SK-N-SH (cell line): ENCODE measurements at regions not wholly inside any gene's neighbourhood (a gene's known extent, or its start where the extent isn't known, plus 50 kb on each side); places are given as distances from the start of the nearest gene placed in this dataset.

Experiments
- CTCF ChIA-PET: fragments of 300-600, 350-600 bp; formaldehyde crosslinking; extraction: SDS; loops from one replicate; lab custom pipeline; 2021; lab: Yijun Ruan, JAX
- POLR2A ChIA-PET: fragments of 350-600 bp; sonication (Branson Sonifier 250); formaldehyde crosslinking; extraction: SDS; loops from one replicate; lab custom pipeline; 2020; ENCODE audit warnings: antibody characterized with exemption, inconsistent platforms; lab: Yijun Ruan, JAX
- DNase-seq: peaks from one replicate; pipeline ENCODE4 v3.0.0; 2012
- H2AFZ ChIP-seq: fragments of 200-600 bp; sonication (generic); 2 replicates; pipeline ENCODE4 v1.8.1; 2016; ENCODE audit warnings: antibody characterized with exemption, mild to moderate bottlenecking, low read depth
- H3F3A ChIP-seq: fragments of 200-600 bp; sonication (generic); replicated peaks from 2 replicates; pipeline ENCODE3; 2016; ENCODE audit warnings: antibody characterized with exemption, mild to moderate bottlenecking; ENCODE audit not compliant: insufficient read depth
- H3K27ac ChIP-seq, 2 experiments: fragments of 200-500 bp in 1 of 2; fragments of 200-600 bp in 1 of 2; sonication (Bioruptor generic) in 1 of 2; sonication (generic), shearing (Covaris generic) in 1 of 2; 2 replicates each; pipeline versions ENCODE4 v1.5.1 to v1.6.1; 2014 to 2016; ENCODE audit warnings: low read depth in 2 of 2, inconsistent platforms in 1 of 2, low read length in 1 of 2, mild to moderate bottlenecking in 1 of 2, mixed read lengths in 1 of 2
- H3K27me3 ChIP-seq: fragments of 200-600 bp; sonication (generic), shearing (Covaris generic); 2 replicates; pipeline ENCODE4 v1.6.1; 2016; ENCODE audit warnings: mixed run types; ENCODE audit not compliant: insufficient read depth
- H3K36me3 ChIP-seq, 2 experiments: fragments of 200-500 bp in 1 of 2; fragments of 200-600 bp in 1 of 2; sonication (Bioruptor generic) in 1 of 2; sonication (generic) in 1 of 2; replicated peaks in 1 of 2; 2 replicates each; pipeline versions ENCODE3 to v1.5.1; 2014 to 2016; ENCODE audit warnings: low read length in 1 of 2, mild to moderate bottlenecking in 1 of 2; ENCODE audit not compliant: insufficient read depth in 2 of 2, control insufficient read depth in 1 of 2
- H3K4me1 ChIP-seq, 2 experiments: fragments of 200-500 bp in 1 of 2; fragments of 200-600 bp in 1 of 2; sonication (Bioruptor generic) in 1 of 2; sonication (generic), shearing (Covaris generic) in 1 of 2; 2 replicates each; pipeline versions ENCODE4 v1.5.1 to v1.6.1; 2014 to 2016; ENCODE audit warnings: low read depth in 1 of 2, low read length in 1 of 2, mixed run types in 1 of 2; ENCODE audit not compliant: insufficient read depth in 2 of 2, control insufficient read depth in 1 of 2
- H3K4me2 ChIP-seq: fragments of 200-600 bp; sonication (generic), shearing (Covaris generic); 2 replicates; pipeline ENCODE4 v1.6.1; 2017; ENCODE audit warnings: mixed run types
- H3K4me3 ChIP-seq, 2 experiments: fragments of 200-500 bp in 1 of 2; fragments of 200-600 bp in 1 of 2; sonication (Bioruptor generic) in 1 of 2; sonication (generic), shearing (Covaris generic) in 1 of 2; 2 replicates each; pipeline versions ENCODE4 v1.5.1 to v1.8.1; 2014 to 2016; ENCODE audit warnings: low read depth in 2 of 2, inconsistent platforms in 1 of 2, low read length in 1 of 2, mild to moderate bottlenecking in 1 of 2, mixed read lengths in 1 of 2, moderate library complexity in 1 of 2
- H3K79me2 ChIP-seq: fragments of 200-600 bp; sonication (generic); 2 replicates; pipeline ENCODE4 v1.8.1; 2017; ENCODE audit warnings: mild to moderate bottlenecking; ENCODE audit not compliant: insufficient read depth
- H3K9ac ChIP-seq: fragments of 200-600 bp; sonication (generic); 2 replicates; pipeline ENCODE4 v1.6.1; 2017; ENCODE audit warnings: mixed run types
- H3K9me2 ChIP-seq: fragments of 200-600 bp; sonication (generic); 2 replicates; pipeline ENCODE4 v1.6.1; 2017; ENCODE audit warnings: mixed run types
- H3K9me3 ChIP-seq: fragments of 200-600 bp; sonication (generic); 2 replicates; pipeline ENCODE4 v1.6.1; 2017; ENCODE audit warnings: mixed run types, mild to moderate bottlenecking, moderate library complexity
- H4K20me1 ChIP-seq: fragments of 200-600 bp; sonication (generic); 2 replicates; pipeline ENCODE4 v1.6.1; 2017; ENCODE audit warnings: mild to moderate bottlenecking, mixed run types; ENCODE audit not compliant: insufficient read depth
- CHD2 ChIP-seq: fragments of 150-350 bp; IDR thresholded peaks from 2 replicates; pipeline ENCODE4 v1.6.1; 2018; ENCODE audit warnings: low read length; ENCODE audit not compliant: partially characterized antibody
- CTCF ChIP-seq: fragments of 200-600 bp; sonication (generic); IDR thresholded peaks from 2 replicates; pipeline ENCODE4 v1.6.1; 2017; ENCODE audit warnings: antibody characterized with exemption, mild to moderate bottlenecking, moderate library complexity
- EP300 ChIP-seq, 2 experiments: IDR thresholded peaks; 2 replicates each; pipeline versions ENCODE4 v1.4.0 to v1.6.1; 2012; ENCODE audit warnings: borderline replicate concordance in 1 of 2, low read depth in 1 of 2, low read length in 1 of 2
- EZH2phosphoT487 ChIP-seq: fragments of 200-600 bp; sonication (generic); IDR thresholded peaks from 2 replicates; pipeline ENCODE4 v1.6.1; 2017; ENCODE audit warnings: low read depth, mixed run types, mild to moderate bottlenecking, antibody characterized with exemption, moderate library complexity, borderline replicate concordance
- MXI1 ChIP-seq: IDR thresholded peaks from 2 replicates; pipeline ENCODE4 v1.6.1; 2012; ENCODE audit warnings: mild to moderate bottlenecking, low read depth, low read length, improper control_type of control experiment
- PBX3 ChIP-seq: IDR thresholded peaks from 2 replicates; pipeline ENCODE4; 2012
- POLR2AphosphoS5 ChIP-seq: IDR thresholded peaks from 2 replicates; pipeline ENCODE4 v1.6.1; 2012; ENCODE audit warnings: low read depth, low read length
- RAD21 ChIP-seq: IDR thresholded peaks from 2 replicates; pipeline ENCODE4 v1.6.1; 2012; ENCODE audit warnings: mild to moderate bottlenecking, low read length
- REST ChIP-seq: IDR thresholded peaks from 2 replicates; pipeline ENCODE4 v1.6.1; 2012; ENCODE audit warnings: mild to moderate bottlenecking, low read depth, low read length, moderate library complexity
- RXRA ChIP-seq: IDR thresholded peaks from 2 replicates; pipeline ENCODE4 v1.4.0; 2012; ENCODE audit warnings: low read depth, mild to moderate bottlenecking, borderline replicate concordance
- SIN3A ChIP-seq: IDR thresholded peaks from 2 replicates; pipeline ENCODE4 v1.6.1; 2012; ENCODE audit warnings: low read depth, mild to moderate bottlenecking, low read length, moderate library complexity, borderline replicate concordance
- SMC3 ChIP-seq: IDR thresholded peaks from 2 replicates; pipeline ENCODE4 v1.6.1; 2012; ENCODE audit warnings: low read depth, low read length, improper control_type of control experiment
- TCF12 ChIP-seq: IDR thresholded peaks from 2 replicates; pipeline ENCODE4 v1.4.0; 2012
- WGBS: methylation state at CpG from one replicate; pipeline ENCODE4 v1.1.6; 2017; ENCODE audit warnings: low lambda C conversion rate; 5-methylcytosine and 5-hydroxymethylcytosine counted together
- TF ChIP-seq, protein P1 (sequence below): fragments of 150-350 bp; IDR thresholded peaks from 2 replicates; pipeline ENCODE4 v1.6.1; 2016; ENCODE audit warnings: mild to moderate bottlenecking, low read depth, low read length

DNA sequence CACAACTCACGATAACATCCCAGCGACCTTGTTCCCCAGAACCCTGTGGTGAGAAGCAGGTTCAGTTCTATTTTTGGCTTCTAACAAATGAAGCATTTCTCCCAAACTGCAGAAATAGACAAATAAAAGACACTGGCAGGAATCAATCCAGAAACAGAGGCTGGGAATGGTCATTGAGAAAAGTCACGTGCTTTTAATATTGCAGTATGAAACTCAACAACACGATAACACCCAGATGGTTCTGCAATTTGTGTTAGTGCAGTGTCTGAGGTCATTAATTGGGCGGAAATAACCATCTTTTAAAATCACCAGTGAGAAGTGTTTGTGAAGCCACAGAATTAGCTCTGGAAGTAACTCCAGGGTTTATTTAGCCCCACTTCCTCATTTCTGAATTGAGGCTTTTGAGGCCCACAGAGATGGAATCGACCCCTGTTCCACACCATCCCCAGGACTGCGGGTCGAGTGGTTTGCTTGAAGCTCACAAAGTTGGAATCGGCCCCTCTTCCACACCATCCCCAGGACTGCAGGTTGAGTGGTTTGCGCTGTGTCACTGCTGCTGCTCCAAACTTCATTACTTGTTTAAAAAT lies 164.7 kb upstream of the IRX4 start:
- Histone ChIP-seq H3F3A (no peaks in the 10 kb centered on the region), H3K9me2 (no peaks in the 10 kb centered on the region), H3K4me2 (no peak overlapping the region), H3K4me3 (no peak overlapping the region), H3K4me1 (no peaks in the 10 kb centered on the region), H3K79me2 (no peaks in the 10 kb centered on the region), H2AFZ (no peak overlapping the region), H4K20me1 (no peaks in the 10 kb centered on the region), H3K9me3 (no peaks in the 10 kb centered on the region), H3K27me3 (peaks cover 13% of the 10 kb centered on the region; the same call in 1 of the 2 replicates), H3K9ac (no peak overlapping the region), H3K27ac (no peak overlapping the region), H3K36me3 (no peaks in the 10 kb centered on the region)
- no peak for DNase-seq
- 3% methylated on average over 10 of the region's 10 CpGs for WGBS
- no peak for TF ChIP-seq RAD21
- no peak for TF ChIP-seq SIN3A
- TF ChIP-seq PBX3 = no peak
- TF ChIP-seq SMC3 = no peak
- no peak for TF ChIP-seq CHD2
- no peak for TF ChIP-seq RXRA
- TF ChIP-seq EZH2phosphoT487 = no peak
- TF ChIP-seq, protein P1, sequence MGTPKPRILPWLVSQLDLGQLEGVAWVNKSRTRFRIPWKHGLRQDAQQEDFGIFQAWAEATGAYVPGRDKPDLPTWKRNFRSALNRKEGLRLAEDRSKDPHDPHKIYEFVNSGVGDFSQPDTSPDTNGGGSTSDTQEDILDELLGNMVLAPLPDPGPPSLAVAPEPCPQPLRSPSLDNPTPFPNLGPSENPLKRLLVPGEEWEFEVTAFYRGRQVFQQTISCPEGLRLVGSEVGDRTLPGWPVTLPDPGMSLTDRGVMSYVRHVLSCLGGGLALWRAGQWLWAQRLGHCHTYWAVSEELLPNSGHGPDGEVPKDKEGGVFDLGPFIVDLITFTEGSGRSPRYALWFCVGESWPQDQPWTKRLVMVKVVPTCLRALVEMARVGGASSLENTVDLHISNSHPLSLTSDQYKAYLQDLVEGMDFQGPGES = no peak
- TF ChIP-seq TCF12 = no peak
- TF ChIP-seq MXI1 = no peak
- no peak for TF ChIP-seq REST
- no peak for TF ChIP-seq CTCF
- no peak for TF ChIP-seq EP300 (IDR thresholded peaks at IDR 0.05; ENCODE audit: borderline replicate concordance in 1 of 2, low read depth in 1 of 2, low read length in 1 of 2)
- TF ChIP-seq POLR2AphosphoS5 = no peak
- ChIA-PET CTCF (interaction anchor here (1.3 kb wide), 1 partner anchor 10 kb away, joined by 4 read pairs; no protein-coding TSS in a partner anchor), POLR2A (no interaction called here)
